Colonic mucosa (tissue), 4 donors: ENCODE measurements at regions not wholly inside any gene's neighbourhood (a gene's known extent, or its start where the extent isn't known, plus 50 kb on each side); places are given as distances from the start of the nearest gene placed in this dataset.

ENCODE experiments used
- DNase-seq: peaks from one replicate; pipeline ENCODE4 v3.0.0-alpha.2; 2020
- H3K27ac ChIP-seq: fragments of 200-600 bp; one replicate; pipeline ENCODE4 v1.8.0; 2021
- H3K27me3 ChIP-seq: fragments of 200-600 bp; one replicate; pipeline ENCODE4 v1.8.0; 2021
- H3K36me3 ChIP-seq: fragments of 200-600 bp; one replicate; pipeline ENCODE4 v1.8.0; 2021
- H3K4me1 ChIP-seq: fragments of 200-600 bp; one replicate; pipeline ENCODE4 v1.8.0; 2021; ENCODE audit warnings: mild to moderate bottlenecking
- H3K4me3 ChIP-seq: fragments of 200-600 bp; one replicate; pipeline ENCODE4 v1.8.0; 2021
- H3K9ac ChIP-seq, 2 donors: one replicate each; pipeline ENCODE4 v1.7.0; 2013; ENCODE audit warnings: control low read depth in 2 of 2, low read depth in 2 of 2, low read length in 2 of 2
- H3K9me3 ChIP-seq: fragments of 200-600 bp; one replicate; pipeline ENCODE4 v1.8.0; 2021
- CTCF ChIP-seq: fragments of 200-600 bp; IDR thresholded peaks from one replicate; pipeline ENCODE4 v1.8.0; 2022; ENCODE audit warnings: antibody characterized with exemption, mild to moderate bottlenecking
- intact Hi-C: fragments of 100-400 bp; cut with DNase I; formaldehyde crosslinking; loops from one replicate; pipeline ENCODE4 v1.14.1; 2022
- donor health status: healthy.
- donor health status: DM: no; HTN: no; CAD: no.
- donor health status: DM: no; HTN: no; CAD: no.

GRCh38 chr16:74079232-74079586 is 217.4 kb upstream of the PSMD7 start:
- H3K36me3 ChIP-seq: no peaks in the 10 kb centered on the region
- intact Hi-C loops: no loop called here
- TF ChIP-seq CTCF: no peak
- no peaks in the 10 kb centered on the region for H3K4me1 ChIP-seq
- DNase-seq: no peak
- H3K27me3 ChIP-seq: no peaks in the 10 kb centered on the region
- H3K27ac ChIP-seq: no peak overlapping the region
- H3K9me3 ChIP-seq: no peaks in the 10 kb centered on the region
- H3K4me3 ChIP-seq: no peak overlapping the region
- no peak overlapping the region for H3K9ac ChIP-seq

GRCh38 chr16:74078511-74079231 is 217.9 kb upstream of the PSMD7 start:
- no peak overlapping the region for H3K27ac ChIP-seq
- no peaks in the 10 kb centered on the region for H3K4me1 ChIP-seq
- no peak overlapping the region for H3K9ac ChIP-seq
- TF ChIP-seq CTCF: no peak
- H3K4me3 ChIP-seq: no peak overlapping the region
- H3K9me3 ChIP-seq: no peaks in the 10 kb centered on the region
- no peak for DNase-seq
- H3K36me3 ChIP-seq: no peaks in the 10 kb centered on the region
- intact Hi-C loops: no loop called here
- H3K27me3 ChIP-seq: no peaks in the 10 kb centered on the region

GRCh38 chr16:74076568-74076967 is 220.0 kb upstream of the PSMD7 start:
- Histone ChIP-seq H3K27ac (no peak overlapping the region), H3K4me3 (no peak overlapping the region), H3K9me3 (no peaks in the 10 kb centered on the region), H3K9ac (no peak overlapping the region), H3K4me1 (no peaks in the 10 kb centered on the region), H3K36me3 (no peaks in the 10 kb centered on the region), H3K27me3 (no peaks in the 10 kb centered on the region)
- TF ChIP-seq CTCF: no peak
- no peak for DNase-seq
- intact Hi-C loops: no loop called here

- no peak for TF ChIP-seq CTCF
- no peak overlapping the region for H3K27ac ChIP-seq
- H3K9ac ChIP-seq: no peak overlapping the region
- no peaks in the 10 kb centered on the region for H3K36me3 ChIP-seq
- no peaks in the 10 kb centered on the region for H3K27me3 ChIP-seq
- no peak for DNase-seq
- H3K4me1 ChIP-seq: no peaks in the 10 kb centered on the region
- intact Hi-C loops: no loop called here
- H3K9me3 ChIP-seq: no peaks in the 10 kb centered on the region
- no peak overlapping the region for H3K4me3 ChIP-seq
Measured at GRCh38 chr16:74075393-74075792, 221.2 kb upstream of the PSMD7 start.

- H3K27ac ChIP-seq: no peak overlapping the region
- intact Hi-C loops: no loop called here
- DNase-seq: no peak
- H3K27me3 ChIP-seq: no peaks in the 10 kb centered on the region
- no peaks in the 10 kb centered on the region for H3K9me3 ChIP-seq
- no peaks in the 10 kb centered on the region for H3K36me3 ChIP-seq
- H3K4me3 ChIP-seq: no peak overlapping the region
- no peaks in the 10 kb centered on the region for H3K4me1 ChIP-seq
- H3K9ac ChIP-seq: no peak overlapping the region
- TF ChIP-seq CTCF: no peak
Measured at GRCh38 chr16:74073456-74073855, 223.2 kb upstream of the PSMD7 start.
